H1 (cell line): ENCODE measurements at regions not wholly inside any gene's neighbourhood (a gene's known extent, or its start where the extent isn't known, plus 50 kb on each side); places are given as distances from the start of the nearest gene placed in this dataset.

ENCODE experiments used
- CTCF ChIA-PET: fragments of 300-600 bp; sonication (Branson Sonifier 250); formaldehyde crosslinking; loops from one replicate; lab custom pipeline; 2021; ENCODE audit not compliant: partially characterized antibody; lab: Charles Lee
- POLR2A ChIA-PET: fragments of 300-600 bp; sonication (Branson Sonifier 250); formaldehyde crosslinking; loops from one replicate; lab custom pipeline; 2021; ENCODE audit warnings: inconsistent platforms; ENCODE audit not compliant: partially characterized antibody; lab: Charles Lee
- DNase-seq, 2 experiments: peaks; one replicate each; pipeline versions ENCODE4 v3.0.0 to v3.0.0-alpha.2; 2010 to 2022; ENCODE audit warnings: low spot score in 2 of 2, low read depth in 1 of 2, mixed read lengths in 1 of 2
- FAIRE-seq: peaks from 2 replicates; lab custom pipeline; 2011; peaks lifted over from hg19 to GRCh38; lab: Jason Lieb, UNC
- H2AFZ ChIP-seq: 2 replicates; pipeline ENCODE4 v1.8.1; 2012; ENCODE audit warnings: low read length, inconsistent platforms
- H2AK5ac ChIP-seq: 2 replicates; pipeline ENCODE4 v1.6.1; 2013; ENCODE audit warnings: low read depth, low read length
- H2BK120ac ChIP-seq: replicated peaks from 2 replicates; pipeline ENCODE3; 2013; ENCODE audit warnings: low read depth, low read length, inconsistent platforms
- H2BK12ac ChIP-seq: 2 replicates; pipeline ENCODE4 v1.6.1; 2013; ENCODE audit warnings: low read depth, low read length
- H2BK15ac ChIP-seq: 2 replicates; pipeline ENCODE4 v1.6.1; 2013; ENCODE audit warnings: low read length
- H2BK20ac ChIP-seq: 2 replicates; pipeline ENCODE4 v1.6.1; 2013; ENCODE audit warnings: low read length
- H2BK5ac ChIP-seq: 2 replicates; pipeline ENCODE4 v1.6.1; 2013; ENCODE audit warnings: low read depth, low read length
- H3K14ac ChIP-seq: 2 replicates; pipeline ENCODE4 v1.6.1; 2013; ENCODE audit warnings: inconsistent platforms; ENCODE audit not compliant: insufficient read length
- H3K18ac ChIP-seq: 2 replicates; pipeline ENCODE4 v1.6.1; 2013; ENCODE audit warnings: low read length; ENCODE audit errors: extremely low read depth
- H3K23ac ChIP-seq: 2 replicates; pipeline ENCODE4 v1.6.1; 2013; ENCODE audit warnings: inconsistent platforms; ENCODE audit not compliant: insufficient read length
- H3K23me2 ChIP-seq: 2 replicates; pipeline ENCODE4 v1.6.1; 2013; ENCODE audit warnings: low read depth, low read length
- H3K27ac ChIP-seq: 2 replicates; pipeline ENCODE4 v1.6.1; 2011; ENCODE audit warnings: low read depth, low read length, inconsistent platforms
- H3K27me3 ChIP-seq, 4 experiments: replicated peaks in 1 of 4; 1 replicate in 1 of 4; 2 replicates in 3 of 4; pipeline versions ENCODE4 v1.6.1 to v1.8.1; 2011 to 2013; ENCODE audit warnings: low read length in 3 of 4, mild to moderate bottlenecking in 3 of 4, inconsistent platforms in 2 of 4, mixed read lengths in 2 of 4, moderate library complexity in 1 of 4; ENCODE audit not compliant: control insufficient read depth in 3 of 4, insufficient read depth in 3 of 4; ENCODE audit errors: extremely low read depth in 1 of 4
- H3K36me3 ChIP-seq, 4 experiments: 2 replicates each; pipeline versions ENCODE4 v1.6.1 to v1.8.1; 2011 to 2013; ENCODE audit warnings: mild to moderate bottlenecking in 4 of 4, low read length in 3 of 4, moderate library complexity in 2 of 4, control low read depth in 1 of 4, inconsistent platforms in 1 of 4; ENCODE audit not compliant: insufficient read depth in 4 of 4, control insufficient read depth in 2 of 4
- H3K4ac ChIP-seq: replicated peaks from 2 replicates; pipeline ENCODE3; 2013; ENCODE audit warnings: low read length, low read depth, mixed read lengths, inconsistent platforms; ENCODE audit not compliant: insufficient read length
- H3K4me1 ChIP-seq, 4 experiments: replicated peaks in 1 of 4; 1 replicate in 1 of 4; 2 replicates in 3 of 4; pipeline versions ENCODE4 v1.6.1 to v1.8.1; 2011 to 2013; ENCODE audit warnings: low read length in 3 of 4, inconsistent platforms in 2 of 4, mixed read lengths in 1 of 4; ENCODE audit not compliant: insufficient read depth in 4 of 4, control insufficient read depth in 3 of 4
- H3K4me2 ChIP-seq, 2 experiments: 2 replicates each; pipeline versions ENCODE4 v1.6.1 to v1.8.1; 2011 to 2013; ENCODE audit warnings: low read depth in 2 of 2, low read length in 2 of 2, control low read depth in 1 of 2, inconsistent platforms in 1 of 2, mild to moderate bottlenecking in 1 of 2; ENCODE audit not compliant: insufficient read depth in 1 of 2
- H3K4me3 ChIP-seq, 4 experiments: fragments of 200-600, 300-600 bp in 1 of 4; sonication (generic), shearing (Covaris generic), sonication (Bioruptor Twin) in 1 of 4; 2 replicates each; pipeline versions ENCODE4 v1.5.1 to v1.8.1; 2011 to 2016; ENCODE audit warnings: low read length in 4 of 4, low read depth in 3 of 4, control low read depth in 2 of 4, inconsistent platforms in 2 of 4, mild to moderate bottlenecking in 2 of 4, mixed read lengths in 1 of 4, moderate library complexity in 1 of 4; ENCODE audit not compliant: insufficient read depth in 2 of 4; ENCODE audit errors: extremely low read depth in 1 of 4
- H3K56ac ChIP-seq: replicated peaks from 2 replicates; pipeline ENCODE3; 2013; ENCODE audit warnings: low read depth, mild to moderate bottlenecking, mixed read lengths, low read length, inconsistent platforms; ENCODE audit not compliant: insufficient read length
- H3K79me1 ChIP-seq: 2 replicates; pipeline ENCODE4 v1.6.1; 2013; ENCODE audit warnings: low read depth, low read length, control low read depth
- H3K79me2 ChIP-seq, 2 experiments: 2 replicates each; pipeline versions ENCODE4 v1.6.1 to v1.8.1; 2012 to 2013; ENCODE audit warnings: low read length in 2 of 2, mild to moderate bottlenecking in 2 of 2, inconsistent platforms in 1 of 2; ENCODE audit not compliant: insufficient read depth in 2 of 2, control insufficient read depth in 1 of 2
- H3K9ac ChIP-seq, 4 experiments: replicated peaks in 1 of 4; 1 replicate in 1 of 4; 2 replicates in 3 of 4; pipeline versions ENCODE4 v1.6.1 to v1.8.1; 2011 to 2013; ENCODE audit warnings: low read depth in 3 of 4, low read length in 3 of 4, control low read depth in 2 of 4, mild to moderate bottlenecking in 2 of 4, moderate library complexity in 2 of 4, inconsistent platforms in 1 of 4; ENCODE audit errors: extremely low read depth in 1 of 4
- H3K9me3 ChIP-seq, 2 experiments: 2 replicates each; pipeline versions ENCODE4 v1.6.1 to v1.8.1; 2012 to 2013; ENCODE audit warnings: mild to moderate bottlenecking in 2 of 2, moderate library complexity in 2 of 2, control low read depth in 1 of 2, inconsistent platforms in 1 of 2, low read depth in 1 of 2, low read length in 1 of 2, mixed read lengths in 1 of 2; ENCODE audit not compliant: insufficient read depth in 2 of 2
- H4K20me1 ChIP-seq, 2 experiments: replicated peaks in 1 of 2; 2 replicates each; pipeline versions ENCODE3 to v1.8.1; 2011 to 2013; ENCODE audit warnings: inconsistent platforms in 2 of 2, low read length in 2 of 2, mild to moderate bottlenecking in 1 of 2; ENCODE audit not compliant: insufficient read depth in 2 of 2, control insufficient read depth in 1 of 2
- H4K5ac ChIP-seq: 2 replicates; pipeline ENCODE4 v1.6.1; 2013; ENCODE audit warnings: low read length, low read depth, mixed read lengths, inconsistent platforms; ENCODE audit not compliant: insufficient read length
- H4K8ac ChIP-seq: 2 replicates; pipeline ENCODE4 v1.8.0; 2013; ENCODE audit warnings: mild to moderate bottlenecking, moderate library complexity, low read length, inconsistent platforms; ENCODE audit not compliant: insufficient read depth; ENCODE audit errors: extremely low read depth
- H4K91ac ChIP-seq: replicated peaks from 2 replicates; pipeline ENCODE3; 2013; ENCODE audit warnings: low read length, mixed read lengths, inconsistent platforms; ENCODE audit not compliant: insufficient read length
- NANOG ChIP-seq: IDR thresholded peaks from 2 replicates; pipeline ENCODE4 v1.6.1; 2011; ENCODE audit warnings: low read length, low read depth, mild to moderate bottlenecking, inconsistent platforms; ENCODE audit not compliant: insufficient read depth, poor library complexity, severe bottlenecking
- RAD21 ChIP-seq, 2 experiments: IDR thresholded peaks in 1 of 2; conservative IDR thresholded peaks in 1 of 2; 2 replicates each; pipeline ENCODE4 v1.6.1; 2011; ENCODE audit warnings: low read depth in 2 of 2, low read length in 2 of 2, improper control_type of control experiment in 1 of 2, inconsistent platforms in 1 of 2, mild to moderate bottlenecking in 1 of 2, moderate library complexity in 1 of 2
- TF ChIP-seq, protein P1 (sequence below), 3 experiments: IDR thresholded peaks; 1 replicate in 2 of 3; 2 replicates in 1 of 3; pipeline versions ENCODE4 v1.5.1 to v1.6.1; 2011; ENCODE audit warnings: low read length in 3 of 3, mild to moderate bottlenecking in 3 of 3, inconsistent platforms in 2 of 3, low read depth in 1 of 3, moderate library complexity in 1 of 3; ENCODE audit not compliant: insufficient read depth in 1 of 3; ENCODE audit errors: control extremely low read depth in 1 of 3

DNA sequence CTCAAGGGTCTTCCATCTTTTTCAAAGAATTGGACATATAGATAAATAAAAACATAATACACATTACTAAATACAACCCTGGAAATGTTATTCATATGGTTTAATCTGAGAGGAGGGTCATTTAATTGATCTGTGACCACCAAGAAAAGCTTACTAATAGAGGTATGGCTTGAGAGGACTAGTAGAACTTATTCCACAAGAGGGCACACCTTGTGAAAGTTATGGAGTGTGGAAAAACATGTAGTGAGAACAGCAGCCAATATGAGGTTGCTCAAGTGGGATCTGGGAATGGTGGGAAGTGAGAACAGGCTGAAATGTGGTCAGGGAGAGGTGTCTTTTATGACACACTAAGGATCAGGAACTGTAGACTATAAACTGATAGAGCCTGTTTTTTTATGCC lies 973.5 kb upstream of the B3GALT2 start:
- no peak overlapping the region for H3K14ac ChIP-seq
- H4K20me1 ChIP-seq, result no peaks in the 10 kb centered on the region
- no peak overlapping the region for H3K4me3 ChIP-seq
- H3K79me1 ChIP-seq, result no peaks in the 10 kb centered on the region
- H3K9ac ChIP-seq, result no peak overlapping the region
- no peaks in the 10 kb centered on the region for H3K36me3 ChIP-seq
- no peak overlapping the region for H3K4ac ChIP-seq
- no peaks in the 10 kb centered on the region for H3K4me1 ChIP-seq
- FAIRE-seq (no peak), DNase-seq (no peak)
- H3K23ac ChIP-seq, result no peak overlapping the region
- no peak overlapping the region for H2BK5ac ChIP-seq
- no peak overlapping the region for H3K18ac ChIP-seq
- H3K79me2 ChIP-seq, result no peaks in the 10 kb centered on the region
- no peak overlapping the region for H4K5ac ChIP-seq
- H2AFZ ChIP-seq, result no peak overlapping the region
- no peaks in the 10 kb centered on the region for H3K23me2 ChIP-seq
- H3K27ac ChIP-seq, result no peak overlapping the region
- no peak overlapping the region for H2BK20ac ChIP-seq
- ChIA-PET CTCF (interaction anchor here (0.7 to 2.7 kb wide), 9 partner anchors 10 to 1016 kb away, joined by 3 to 13 read pairs (median 4); no protein-coding TSS in a partner anchor), POLR2A (no interaction called here)
- no peak overlapping the region for H2BK12ac ChIP-seq
- TF ChIP-seq RAD21 (IDR thresholded peaks at IDR 0.05 in 1 of 2, conservative IDR thresholded peaks at IDR 0.05 in 1 of 2; ENCODE audit: low read depth in 2 of 2, low read length in 2 of 2), result peak; percentile 24 to 25; a peak in 3 of 4 replicates
- TF ChIP-seq, protein P1, sequence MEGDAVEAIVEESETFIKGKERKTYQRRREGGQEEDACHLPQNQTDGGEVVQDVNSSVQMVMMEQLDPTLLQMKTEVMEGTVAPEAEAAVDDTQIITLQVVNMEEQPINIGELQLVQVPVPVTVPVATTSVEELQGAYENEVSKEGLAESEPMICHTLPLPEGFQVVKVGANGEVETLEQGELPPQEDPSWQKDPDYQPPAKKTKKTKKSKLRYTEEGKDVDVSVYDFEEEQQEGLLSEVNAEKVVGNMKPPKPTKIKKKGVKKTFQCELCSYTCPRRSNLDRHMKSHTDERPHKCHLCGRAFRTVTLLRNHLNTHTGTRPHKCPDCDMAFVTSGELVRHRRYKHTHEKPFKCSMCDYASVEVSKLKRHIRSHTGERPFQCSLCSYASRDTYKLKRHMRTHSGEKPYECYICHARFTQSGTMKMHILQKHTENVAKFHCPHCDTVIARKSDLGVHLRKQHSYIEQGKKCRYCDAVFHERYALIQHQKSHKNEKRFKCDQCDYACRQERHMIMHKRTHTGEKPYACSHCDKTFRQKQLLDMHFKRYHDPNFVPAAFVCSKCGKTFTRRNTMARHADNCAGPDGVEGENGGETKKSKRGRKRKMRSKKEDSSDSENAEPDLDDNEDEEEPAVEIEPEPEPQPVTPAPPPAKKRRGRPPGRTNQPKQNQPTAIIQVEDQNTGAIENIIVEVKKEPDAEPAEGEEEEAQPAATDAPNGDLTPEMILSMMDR (IDR thresholded peaks at IDR 0.05; ENCODE audit: control extremely low read depth in 1 of 3, insufficient read depth in 1 of 3, low read depth in 1 of 3, low read length in 3 of 3), result peak in 1 of 3 experiments; percentile 19; a peak in 2 of 4 replicates
- TF ChIP-seq NANOG, result no peak
- no peak overlapping the region for H2BK120ac ChIP-seq
- H2BK15ac ChIP-seq, result no peak overlapping the region
- no peaks in the 10 kb centered on the region; a peak in 1 of 4 replicates for H3K9me3 ChIP-seq
- no peak overlapping the region for H4K8ac ChIP-seq
- H4K91ac ChIP-seq, result no peak overlapping the region
- no peak overlapping the region for H3K56ac ChIP-seq
- H3K4me2 ChIP-seq, result no peak overlapping the region
- no peaks in the 10 kb centered on the region for H3K27me3 ChIP-seq
- no peak overlapping the region for H2AK5ac ChIP-seq
